ENCODE measurements at regions not wholly inside any gene's neighbourhood (a gene's known extent, or its start where the extent isn't known, plus 50 kb on each side); places are given as distances from the start of the nearest gene placed in this dataset.

DNA sequence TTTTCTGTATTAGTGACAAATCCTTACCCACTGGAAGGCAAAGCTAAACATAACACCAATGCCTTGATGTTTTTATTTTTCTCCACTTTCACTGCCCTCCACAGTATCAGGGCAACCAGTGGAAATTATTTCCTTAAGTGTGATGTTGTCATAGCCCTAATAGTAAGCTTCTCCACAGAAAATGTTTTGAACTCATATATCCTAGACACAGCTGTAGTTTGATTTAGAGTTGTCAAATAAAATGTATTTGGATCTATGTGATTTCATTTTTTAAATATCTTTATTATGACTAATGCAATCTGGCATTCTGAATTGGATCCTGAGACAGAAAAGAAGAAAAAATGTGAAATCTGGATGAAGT is 70.9 kb upstream of the UFL1 start:
- no peaks in the 10 kb centered on the region for H3K27me3 ChIP-seq
- H3K36me3 ChIP-seq: no peaks in the 10 kb centered on the region
- H4K20me1 ChIP-seq (ENCODE audit: low read depth): no peaks in the 10 kb centered on the region
- no peak overlapping the region for H3K4me3 ChIP-seq
- Mint-ChIP-seq H3K9me3 (peaks cover 1% of the 10 kb centered on the region), H3K4me3 (no peak overlapping the region), H3K27me3 (ENCODE audit: insufficient read depth, low read depth) (peaks cover 2% of the 10 kb centered on the region), H3K27ac (no peak overlapping the region), H3K36me3 (peaks cover 2% of the 10 kb centered on the region), H3K4me1 (peaks cover 14% of the 10 kb centered on the region)
- H3K9ac ChIP-seq: no peak overlapping the region
- H3F3A ChIP-seq (ENCODE audit: low read depth): no peaks in the 10 kb centered on the region
- no peak overlapping the region for H3K27ac ChIP-seq
- no peaks in the 10 kb centered on the region for H3K79me2 ChIP-seq (ENCODE audit: low read depth)
- TF ChIP-seq EZH2 (IDR thresholded peaks at IDR 0.05): no peak
- no peak for TF ChIP-seq EZH2phosphoT487 (IDR thresholded peaks at IDR 0.05)
- TF ChIP-seq, protein P1, sequence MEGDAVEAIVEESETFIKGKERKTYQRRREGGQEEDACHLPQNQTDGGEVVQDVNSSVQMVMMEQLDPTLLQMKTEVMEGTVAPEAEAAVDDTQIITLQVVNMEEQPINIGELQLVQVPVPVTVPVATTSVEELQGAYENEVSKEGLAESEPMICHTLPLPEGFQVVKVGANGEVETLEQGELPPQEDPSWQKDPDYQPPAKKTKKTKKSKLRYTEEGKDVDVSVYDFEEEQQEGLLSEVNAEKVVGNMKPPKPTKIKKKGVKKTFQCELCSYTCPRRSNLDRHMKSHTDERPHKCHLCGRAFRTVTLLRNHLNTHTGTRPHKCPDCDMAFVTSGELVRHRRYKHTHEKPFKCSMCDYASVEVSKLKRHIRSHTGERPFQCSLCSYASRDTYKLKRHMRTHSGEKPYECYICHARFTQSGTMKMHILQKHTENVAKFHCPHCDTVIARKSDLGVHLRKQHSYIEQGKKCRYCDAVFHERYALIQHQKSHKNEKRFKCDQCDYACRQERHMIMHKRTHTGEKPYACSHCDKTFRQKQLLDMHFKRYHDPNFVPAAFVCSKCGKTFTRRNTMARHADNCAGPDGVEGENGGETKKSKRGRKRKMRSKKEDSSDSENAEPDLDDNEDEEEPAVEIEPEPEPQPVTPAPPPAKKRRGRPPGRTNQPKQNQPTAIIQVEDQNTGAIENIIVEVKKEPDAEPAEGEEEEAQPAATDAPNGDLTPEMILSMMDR (IDR thresholded peaks at IDR 0.05): no peak
- DNase-seq (ENCODE audit: low spot score): no peak
- peaks cover 17% of the 10 kb centered on the region for H3K4me1 ChIP-seq
- H2AFZ ChIP-seq (replicated peaks): peak overlapping the region; percentile 70
- H3K4me2 ChIP-seq: peak overlapping the region; percentile 48
- H3K9me3 ChIP-seq (ENCODE audit: low read depth): no peaks in the 10 kb centered on the region

DNA sequence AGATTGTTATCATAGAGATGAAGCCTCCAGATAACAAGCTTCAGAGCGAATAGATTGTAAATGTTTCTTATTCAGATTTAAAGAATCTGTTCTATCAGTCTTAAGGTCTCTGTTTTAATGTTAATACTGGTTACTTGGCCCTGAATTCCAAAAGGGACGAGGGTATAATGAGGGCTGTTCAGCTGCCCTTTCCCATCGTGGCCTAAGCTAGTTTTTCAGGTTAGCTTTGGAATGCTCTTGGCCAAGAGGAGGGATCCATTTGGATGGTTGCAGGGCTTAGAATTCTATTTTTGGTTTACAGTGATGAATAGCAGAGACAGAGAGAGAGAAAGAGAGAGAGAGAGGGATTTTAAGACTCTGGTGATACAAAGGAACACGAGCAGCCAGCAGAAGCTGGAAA is 62.8 kb upstream of the UFL1 start:
- Histone ChIP-seq H3K36me3 (no peaks in the 10 kb centered on the region), H2AFZ (replicated peaks) (no peak overlapping the region)
- DNase-seq (ENCODE audit: low spot score): no peak

DNA sequence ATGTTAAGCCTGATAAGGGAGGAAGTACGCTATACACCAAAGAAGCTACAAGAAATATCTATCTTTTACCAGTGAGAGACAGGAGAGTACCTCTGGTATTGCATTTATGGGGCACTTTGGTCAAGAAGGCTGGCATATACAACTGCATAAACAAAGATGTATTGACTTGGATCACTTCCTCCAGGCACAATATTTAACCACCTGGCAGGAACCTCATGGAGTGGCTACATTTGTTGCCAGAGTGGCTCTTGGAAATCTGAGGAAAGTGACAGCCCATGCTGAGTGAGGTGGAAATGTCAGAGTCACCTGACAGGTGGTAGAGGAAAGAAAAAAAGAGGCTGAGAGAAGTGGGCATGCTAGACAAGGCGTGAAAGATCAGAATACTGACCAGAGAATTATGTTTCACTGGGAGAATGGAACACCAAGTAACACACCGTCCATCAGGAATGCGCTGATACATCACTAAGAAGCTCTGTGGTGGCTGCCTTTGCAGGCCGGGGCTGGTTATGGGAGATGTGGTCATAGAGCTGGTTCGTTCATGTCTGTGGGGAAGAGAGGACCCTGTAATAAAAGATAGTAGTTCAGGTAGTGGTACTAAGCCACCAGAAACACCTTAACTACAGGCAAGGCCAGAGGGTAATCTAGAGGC is 61.4 kb upstream of the UFL1 start:
- no peak overlapping the region for H2AFZ ChIP-seq (replicated peaks)
- Mint-ChIP-seq H3K9me3 (no peaks in the 10 kb centered on the region), H3K27ac (no peak overlapping the region), H3K4me3 (no peak overlapping the region), H3K36me3 (no peaks in the 10 kb centered on the region), H3K27me3 (ENCODE audit: insufficient read depth, low read depth) (no peaks in the 10 kb centered on the region), H3K4me1 (peaks cover 3% of the 10 kb centered on the region)
- H3K9ac ChIP-seq: no peak overlapping the region
- H3K79me2 ChIP-seq (ENCODE audit: low read depth): no peaks in the 10 kb centered on the region
- H3F3A ChIP-seq (ENCODE audit: low read depth): no peaks in the 10 kb centered on the region
- H4K20me1 ChIP-seq (ENCODE audit: low read depth): no peaks in the 10 kb centered on the region
- H3K4me3 ChIP-seq: no peak overlapping the region
- H3K4me1 ChIP-seq: no peaks in the 10 kb centered on the region
- no peak for TF ChIP-seq EZH2phosphoT487 (IDR thresholded peaks at IDR 0.05)
- TF ChIP-seq EZH2 (IDR thresholded peaks at IDR 0.05): no peak
- TF ChIP-seq, protein P1 (IDR thresholded peaks at IDR 0.05): no peak
- no peaks in the 10 kb centered on the region for H3K36me3 ChIP-seq
- no peak overlapping the region for H3K4me2 ChIP-seq
- H3K9me3 ChIP-seq (ENCODE audit: low read depth): no peaks in the 10 kb centered on the region
- no peak overlapping the region for H3K27ac ChIP-seq
- no peaks in the 10 kb centered on the region for H3K27me3 ChIP-seq
- DNase-seq (ENCODE audit: low spot score): no peak

More for the DNA sequence above, 62.8 kb upstream of the UFL1 start:
- no peaks in the 10 kb centered on the region for H4K20me1 ChIP-seq (ENCODE audit: low read depth)
- no peaks in the 10 kb centered on the region for H3K27me3 Mint-ChIP-seq (ENCODE audit: insufficient read depth, low read depth)
- no peaks in the 10 kb centered on the region for H3K4me1 ChIP-seq
- no peaks in the 10 kb centered on the region for H3K9me3 ChIP-seq (ENCODE audit: low read depth)
- no peak overlapping the region for H3K4me3 ChIP-seq
- H3K9me3 Mint-ChIP-seq: no peaks in the 10 kb centered on the region
- H3K27me3 ChIP-seq: no peaks in the 10 kb centered on the region
- H3F3A ChIP-seq (ENCODE audit: low read depth): no peaks in the 10 kb centered on the region
- H3K4me3 Mint-ChIP-seq: no peak overlapping the region
- no peak overlapping the region for H3K27ac ChIP-seq
- no peak overlapping the region for H3K4me2 ChIP-seq
- H3K4me1 Mint-ChIP-seq: peaks cover 3% of the 10 kb centered on the region
- no peak overlapping the region for H3K9ac ChIP-seq
- TF ChIP-seq EZH2 (IDR thresholded peaks at IDR 0.05) (no peak), EZH2phosphoT487 (IDR thresholded peaks at IDR 0.05) (no peak)
- TF ChIP-seq, protein P1 (IDR thresholded peaks at IDR 0.05): no peak
- H3K27ac Mint-ChIP-seq: no peak overlapping the region
- no peaks in the 10 kb centered on the region for H3K36me3 Mint-ChIP-seq
- no peaks in the 10 kb centered on the region for H3K79me2 ChIP-seq (ENCODE audit: low read depth)

Data from neural progenitor cell (in vitro differentiated cells).